Fibroblast of the aortic adventitia (primary cell): ENCODE measurements at regions not wholly inside any gene's neighbourhood (a gene's known extent, or its start where the extent isn't known, plus 50 kb on each side); places are given as distances from the start of the nearest gene placed in this dataset.

ENCODE experiments used
- DNase-seq: peaks from one replicate; pipeline ENCODE4 v3.0.0-alpha.2; 2010; ENCODE audit warnings: low read depth
- H3K4me3 ChIP-seq: 2 replicates; pipeline ENCODE4 v1.5.1; 2011; ENCODE audit warnings: low read depth, mild to moderate bottlenecking, control low read depth, low read length, moderate library complexity
- CTCF ChIP-seq: IDR thresholded peaks from 2 replicates; pipeline ENCODE4 v1.5.1; 2011; ENCODE audit warnings: mild to moderate bottlenecking, low read length, control low read depth, inconsistent platforms; ENCODE audit not compliant: insufficient read depth

- no peak for TF ChIP-seq CTCF
- no peak overlapping the region for H3K4me3 ChIP-seq
- DNase-seq, result no peak
Measured at GRCh38 chr13:82432949-82433348, 1449.3 kb downstream of the SLITRK1 start.

DNA sequence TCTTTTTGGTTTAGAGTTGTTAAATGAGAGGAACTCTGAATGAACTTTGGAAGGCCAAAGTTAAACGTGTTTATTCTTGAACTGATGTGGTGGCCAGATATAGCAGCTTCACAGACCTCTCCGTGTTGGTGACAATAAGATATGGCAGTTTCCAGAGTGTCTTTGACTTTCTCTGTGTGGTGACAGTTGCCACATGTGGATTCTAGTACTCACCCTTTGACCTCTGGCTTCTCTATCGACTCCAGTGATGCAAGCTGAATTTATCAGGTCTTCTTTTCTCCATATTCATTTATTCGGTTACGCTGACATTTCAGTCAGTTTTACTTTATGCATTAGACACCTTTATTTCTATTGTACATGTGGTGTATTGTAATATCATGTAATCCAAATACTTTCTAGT lies 1469.5 kb downstream of the SLITRK1 start:
- TF ChIP-seq CTCF, result no peak
- DNase-seq, result no peak
- no peak overlapping the region for H3K4me3 ChIP-seq

GRCh38 chr13:82407321-82407720 lies 1475.0 kb downstream of the SLITRK1 start:
- H3K4me3 ChIP-seq, result no peak overlapping the region
- no peak for TF ChIP-seq CTCF
- no peak for DNase-seq

DNA sequence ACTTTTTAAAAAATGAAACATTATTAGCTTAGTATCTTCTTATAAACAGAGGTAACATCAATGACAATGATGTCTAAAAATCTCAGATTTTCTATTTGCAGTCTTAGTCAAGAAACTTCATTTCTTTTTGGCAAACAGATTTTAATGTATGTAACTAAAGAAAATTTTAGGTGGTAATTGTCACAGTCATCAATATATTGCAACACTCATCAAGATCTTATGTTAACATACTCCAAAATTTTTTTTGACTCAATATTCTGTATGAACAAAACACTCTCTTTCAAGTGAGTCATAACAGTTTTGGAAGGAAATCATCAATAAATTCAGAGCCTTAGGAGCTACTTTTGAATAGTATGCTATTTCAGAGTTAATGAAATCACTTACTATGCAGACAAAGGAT lies 1507.6 kb downstream of the SLITRK1 start:
- no peak for TF ChIP-seq CTCF
- no peak for DNase-seq
- no peak overlapping the region for H3K4me3 ChIP-seq

DNA sequence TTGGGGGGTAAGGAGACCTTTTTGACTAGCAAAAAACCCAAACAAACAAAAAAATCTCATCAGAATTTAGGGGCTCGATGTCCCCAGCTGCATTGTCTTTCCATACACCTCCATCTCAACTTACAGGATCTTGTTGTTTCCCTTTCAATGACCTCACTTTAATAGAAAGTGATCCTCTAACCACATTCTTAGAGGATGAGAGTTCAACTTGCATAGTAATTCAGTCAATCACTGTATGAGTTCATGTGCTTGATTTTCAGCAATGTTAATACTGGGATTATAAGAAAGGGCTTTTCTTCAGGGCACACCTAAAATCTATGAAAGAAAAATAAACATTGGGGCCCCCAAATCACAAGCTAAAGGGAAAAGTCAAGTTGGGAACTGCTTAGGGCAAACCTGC lies 1512.0 kb downstream of the SLITRK1 start:
- no peak overlapping the region for H3K4me3 ChIP-seq
- DNase-seq, result no peak

DNA sequence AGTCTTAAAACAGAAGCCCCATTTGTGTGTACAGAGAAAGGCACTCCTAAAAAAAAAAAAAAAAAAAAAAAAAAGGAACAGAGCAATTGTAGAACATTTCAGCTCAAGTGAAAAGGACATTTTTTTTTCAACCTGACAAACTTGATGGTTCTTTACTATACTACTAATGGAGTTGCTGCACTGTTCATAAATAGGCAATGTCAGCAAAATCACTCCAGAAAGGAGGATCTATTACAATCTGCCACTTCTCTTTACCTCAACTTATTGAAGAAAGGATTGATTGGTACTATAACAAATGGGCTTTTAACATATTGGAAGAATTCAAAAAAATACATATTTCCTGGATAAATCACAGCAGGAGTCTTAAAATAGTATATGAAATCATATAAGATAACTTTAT lies 1517.7 kb downstream of the SLITRK1 start:
- DNase-seq, result no peak
- TF ChIP-seq CTCF, result no peak
- no peak overlapping the region for H3K4me3 ChIP-seq

More for the DNA sequence above, 1512.0 kb downstream of the SLITRK1 start:
- no peak for TF ChIP-seq CTCF

GRCh38 chr13:82358284-82358683 lies 1524.0 kb downstream of the SLITRK1 start:
- no peak for TF ChIP-seq CTCF
- no peak overlapping the region for H3K4me3 ChIP-seq
- no peak for DNase-seq
